ENCODE measurements at regions not wholly inside any gene's neighbourhood (a gene's known extent, or its start where the extent isn't known, plus 50 kb on each side); places are given as distances from the start of the nearest gene placed in this dataset.

- intact Hi-C loops (cut with DNase I; ENCODE audit: low total_unique reads) (no loop called here), in situ Hi-C loops (cut with MboI; ENCODE audit: low sequenced_read_pairs in 4 of 4) (no loop called here)
- H3K36me3 ChIP-seq = no peaks in the 10 kb centered on the region
- H3K4me3 ChIP-seq = no peak overlapping the region
- H3K9me3 ChIP-seq = no peaks in the 10 kb centered on the region
- H3K27me3 ChIP-seq = no peaks in the 10 kb centered on the region
- no peak for TF ChIP-seq POLR2A (IDR thresholded peaks at IDR 0.05)
- TF ChIP-seq CTCF (IDR thresholded peaks at IDR 0.05 in 4 of 5, conservative IDR thresholded peaks at IDR 0.05 in 1 of 5) = no peak
- DNase-seq (no peak), ATAC-seq (no peak)
- H3K4me1 ChIP-seq = no peaks in the 10 kb centered on the region
- no peak overlapping the region for H3K27ac ChIP-seq
Measured at GRCh38 chr4:127534041-127534825, 98.5 kb upstream of the INTU start.

GRCh38 chr4:127538016-127538415 is 94.7 kb upstream of the INTU start:
- no peak overlapping the region for H3K4me3 ChIP-seq
- no peak for ATAC-seq
- H3K9me3 ChIP-seq = no peaks in the 10 kb centered on the region
- H3K4me1 ChIP-seq = no peaks in the 10 kb centered on the region
- H3K27me3 ChIP-seq = no peaks in the 10 kb centered on the region
- in situ Hi-C loops (cut with MboI; ENCODE audit: low sequenced_read_pairs in 4 of 4) = no loop called here
- TF ChIP-seq CTCF (IDR thresholded peaks at IDR 0.05 in 4 of 5, conservative IDR thresholded peaks at IDR 0.05 in 1 of 5) (no peak), POLR2A (IDR thresholded peaks at IDR 0.05) (no peak)
- no peaks in the 10 kb centered on the region for H3K36me3 ChIP-seq
- intact Hi-C loops (cut with DNase I; ENCODE audit: low total_unique reads) = no loop called here
- no peak overlapping the region for H3K27ac ChIP-seq
- no peak for DNase-seq

GRCh38 chr4:127540497-127541025 is 92.2 kb upstream of the INTU start:
- Histone ChIP-seq H3K27ac (no peak overlapping the region), H3K4me1 (no peaks in the 10 kb centered on the region), H3K36me3 (no peaks in the 10 kb centered on the region), H3K4me3 (no peak overlapping the region), H3K27me3 (no peaks in the 10 kb centered on the region), H3K9me3 (no peaks in the 10 kb centered on the region)
- DNase-seq (no peak), ATAC-seq (no peak)
- intact Hi-C loops (cut with DNase I; ENCODE audit: low total_unique reads) = no loop called here
- TF ChIP-seq CTCF (IDR thresholded peaks at IDR 0.05 in 4 of 5, conservative IDR thresholded peaks at IDR 0.05 in 1 of 5) (no peak), POLR2A (IDR thresholded peaks at IDR 0.05) (no peak)
- in situ Hi-C loops (cut with MboI; ENCODE audit: low sequenced_read_pairs in 4 of 4) = no loop called here

- Histone ChIP-seq H3K4me3 (no peak overlapping the region), H3K4me1 (no peaks in the 10 kb centered on the region), H3K9me3 (no peaks in the 10 kb centered on the region), H3K27ac (no peak overlapping the region), H3K27me3 (no peaks in the 10 kb centered on the region), H3K36me3 (no peaks in the 10 kb centered on the region)
- intact Hi-C loops (cut with DNase I; ENCODE audit: low total_unique reads) (no loop called here), in situ Hi-C loops (cut with MboI; ENCODE audit: low sequenced_read_pairs in 4 of 4) (no loop called here)
- TF ChIP-seq CTCF (IDR thresholded peaks at IDR 0.05 in 4 of 5, conservative IDR thresholded peaks at IDR 0.05 in 1 of 5) (no peak), POLR2A (IDR thresholded peaks at IDR 0.05) (no peak)
- DNase-seq = no peak
- no peak for ATAC-seq
Measured at GRCh38 chr4:127545271-127545670, 87.5 kb upstream of the INTU start.
